ENCODE measurements at regions not wholly inside any gene's neighbourhood (a gene's known extent, or its start where the extent isn't known, plus 50 kb on each side); places are given as distances from the start of the nearest gene placed in this dataset.

- 84 to 93% methylated on average over 1 of the region's 1 CpG for WGBS, 2 donors
- Histone ChIP-seq H3K4me3 (ENCODE audit: low read depth in 1 of 2, low read length in 2 of 2) (no peak overlapping the region), H3K27me3 (ENCODE audit: control insufficient read depth in 1 of 2, insufficient read depth in 2 of 2, low read length in 2 of 2) (no peaks in the 10 kb centered on the region), H3K9me3 (ENCODE audit: control insufficient read depth in 2 of 2, insufficient read depth in 1 of 2, low read depth in 1 of 2, low read length in 1 of 2) (no peaks in the 10 kb centered on the region), H3K36me3 (ENCODE audit: control insufficient read depth in 2 of 2, insufficient read depth in 2 of 2, low read length in 1 of 2) (no peaks in the 10 kb centered on the region), H3K4me1 (ENCODE audit: control insufficient read depth in 2 of 2, insufficient read depth in 2 of 2, low read length in 1 of 2) (no peaks in the 10 kb centered on the region), H3K27ac (ENCODE audit: low read depth in 2 of 2, low read length in 1 of 2) (no peak overlapping the region)
These were observed 399.9 kb downstream of the ELAVL2 start for GRCh38 chr9:23426144-23426543.

GRCh38 chr9:23431459-23431858 lies 394.6 kb downstream of the ELAVL2 start:
- Histone ChIP-seq H3K4me1 (ENCODE audit: control insufficient read depth in 2 of 2, insufficient read depth in 2 of 2, low read length in 1 of 2) (no peaks in the 10 kb centered on the region), H3K36me3 (ENCODE audit: control insufficient read depth in 2 of 2, insufficient read depth in 2 of 2, low read length in 1 of 2) (no peaks in the 10 kb centered on the region), H3K27ac (ENCODE audit: low read depth in 2 of 2, low read length in 1 of 2) (no peak overlapping the region), H3K27me3 (ENCODE audit: control insufficient read depth in 1 of 2, insufficient read depth in 2 of 2, low read length in 2 of 2) (no peaks in the 10 kb centered on the region), H3K9me3 (ENCODE audit: control insufficient read depth in 2 of 2, insufficient read depth in 1 of 2, low read depth in 1 of 2, low read length in 1 of 2) (no peaks in the 10 kb centered on the region), H3K4me3 (ENCODE audit: low read depth in 1 of 2, low read length in 2 of 2) (no peak overlapping the region)
- 62 to 72% methylated on average over 5 of the region's 5 CpGs for WGBS, 2 donors

GRCh38 chr9:23434654-23435053 lies 391.4 kb downstream of the ELAVL2 start:
- Histone ChIP-seq H3K36me3 (ENCODE audit: control insufficient read depth in 2 of 2, insufficient read depth in 2 of 2, low read length in 1 of 2) (no peaks in the 10 kb centered on the region), H3K4me1 (ENCODE audit: control insufficient read depth in 2 of 2, insufficient read depth in 2 of 2, low read length in 1 of 2) (no peaks in the 10 kb centered on the region), H3K27me3 (ENCODE audit: control insufficient read depth in 1 of 2, insufficient read depth in 2 of 2, low read length in 2 of 2) (no peaks in the 10 kb centered on the region), H3K27ac (ENCODE audit: low read depth in 2 of 2, low read length in 1 of 2) (no peak overlapping the region), H3K9me3 (ENCODE audit: control insufficient read depth in 2 of 2, insufficient read depth in 1 of 2, low read depth in 1 of 2, low read length in 1 of 2) (no peaks in the 10 kb centered on the region), H3K4me3 (ENCODE audit: low read depth in 1 of 2, low read length in 2 of 2) (no peak overlapping the region)
- 75 to 83% methylated on average over 4 of the region's 4 CpGs for WGBS, 2 donors

GRCh38 chr9:23438299-23438907 lies 387.6 kb downstream of the ELAVL2 start:
- WGBS, 2 donors = 58 to 73% methylated on average over 9 of the region's 9 CpGs
- Histone ChIP-seq H3K9me3 (ENCODE audit: control insufficient read depth in 2 of 2, insufficient read depth in 1 of 2, low read depth in 1 of 2, low read length in 1 of 2) (no peaks in the 10 kb centered on the region), H3K36me3 (ENCODE audit: control insufficient read depth in 2 of 2, insufficient read depth in 2 of 2, low read length in 1 of 2) (no peaks in the 10 kb centered on the region), H3K27me3 (ENCODE audit: control insufficient read depth in 1 of 2, insufficient read depth in 2 of 2, low read length in 2 of 2) (no peaks in the 10 kb centered on the region), H3K4me1 (ENCODE audit: control insufficient read depth in 2 of 2, insufficient read depth in 2 of 2, low read length in 1 of 2) (no peaks in the 10 kb centered on the region), H3K4me3 (ENCODE audit: low read depth in 1 of 2, low read length in 2 of 2) (no peak overlapping the region), H3K27ac (ENCODE audit: low read depth in 2 of 2, low read length in 1 of 2) (no peak overlapping the region)

GRCh38 chr9:23441275-23441674 lies 384.8 kb downstream of the ELAVL2 start:
- Histone ChIP-seq H3K4me1 (ENCODE audit: control insufficient read depth in 2 of 2, insufficient read depth in 2 of 2, low read length in 1 of 2) (no peaks in the 10 kb centered on the region), H3K36me3 (ENCODE audit: control insufficient read depth in 2 of 2, insufficient read depth in 2 of 2, low read length in 1 of 2) (no peaks in the 10 kb centered on the region), H3K9me3 (ENCODE audit: control insufficient read depth in 2 of 2, insufficient read depth in 1 of 2, low read depth in 1 of 2, low read length in 1 of 2) (no peaks in the 10 kb centered on the region), H3K27me3 (ENCODE audit: control insufficient read depth in 1 of 2, insufficient read depth in 2 of 2, low read length in 2 of 2) (no peaks in the 10 kb centered on the region), H3K4me3 (ENCODE audit: low read depth in 1 of 2, low read length in 2 of 2) (no peak overlapping the region), H3K27ac (ENCODE audit: low read depth in 2 of 2, low read length in 1 of 2) (no peak overlapping the region)
- WGBS, 2 donors = 89 to 90% methylated on average over 6 of the region's 6 CpGs

- no peaks in the 10 kb centered on the region for H3K4me1 ChIP-seq (ENCODE audit: control insufficient read depth in 2 of 2, insufficient read depth in 2 of 2, low read length in 1 of 2)
- no peak overlapping the region for H3K27ac ChIP-seq (ENCODE audit: low read depth in 2 of 2, low read length in 1 of 2)
- 42 to 48% methylated on average over 2 of the region's 2 CpGs for WGBS, 2 donors
- H3K4me3 ChIP-seq (ENCODE audit: low read depth in 1 of 2, low read length in 2 of 2) = no peak overlapping the region
- no peaks in the 10 kb centered on the region for H3K36me3 ChIP-seq (ENCODE audit: control insufficient read depth in 2 of 2, insufficient read depth in 2 of 2, low read length in 1 of 2)
- no peaks in the 10 kb centered on the region for H3K27me3 ChIP-seq (ENCODE audit: control insufficient read depth in 1 of 2, insufficient read depth in 2 of 2, low read length in 2 of 2)
- no peaks in the 10 kb centered on the region for H3K9me3 ChIP-seq (ENCODE audit: control insufficient read depth in 2 of 2, insufficient read depth in 1 of 2, low read depth in 1 of 2, low read length in 1 of 2)
These were observed 381.4 kb downstream of the ELAVL2 start for GRCh38 chr9:23444658-23445057.

GRCh38 chr9:23447166-23447565 lies 378.9 kb downstream of the ELAVL2 start:
- no peak overlapping the region for H3K4me3 ChIP-seq (ENCODE audit: low read depth in 1 of 2, low read length in 2 of 2)
- no peaks in the 10 kb centered on the region for H3K4me1 ChIP-seq (ENCODE audit: control insufficient read depth in 2 of 2, insufficient read depth in 2 of 2, low read length in 1 of 2)
- H3K36me3 ChIP-seq (ENCODE audit: control insufficient read depth in 2 of 2, insufficient read depth in 2 of 2, low read length in 1 of 2) = no peaks in the 10 kb centered on the region
- no peak overlapping the region for H3K27ac ChIP-seq (ENCODE audit: low read depth in 2 of 2, low read length in 1 of 2)
- peaks cover 0 to 4% of the 10 kb centered on the region in 2 donors for H3K9me3 ChIP-seq (ENCODE audit: control insufficient read depth in 2 of 2, insufficient read depth in 1 of 2, low read depth in 1 of 2, low read length in 1 of 2)
- 33 to 37% methylated on average over 3 of the region's 3 CpGs for WGBS, 2 donors
- no peaks in the 10 kb centered on the region for H3K27me3 ChIP-seq (ENCODE audit: control insufficient read depth in 1 of 2, insufficient read depth in 2 of 2, low read length in 2 of 2)

- Histone ChIP-seq H3K27ac (ENCODE audit: low read depth in 2 of 2, low read length in 1 of 2) (no peak overlapping the region), H3K36me3 (ENCODE audit: control insufficient read depth in 2 of 2, insufficient read depth in 2 of 2, low read length in 1 of 2) (no peaks in the 10 kb centered on the region), H3K27me3 (ENCODE audit: control insufficient read depth in 1 of 2, insufficient read depth in 2 of 2, low read length in 2 of 2) (no peaks in the 10 kb centered on the region), H3K4me1 (ENCODE audit: control insufficient read depth in 2 of 2, insufficient read depth in 2 of 2, low read length in 1 of 2) (no peaks in the 10 kb centered on the region), H3K9me3 (ENCODE audit: control insufficient read depth in 2 of 2, insufficient read depth in 1 of 2, low read depth in 1 of 2, low read length in 1 of 2) (peaks cover 0 to 4% of the 10 kb centered on the region in 2 donors), H3K4me3 (ENCODE audit: low read depth in 1 of 2, low read length in 2 of 2) (no peak overlapping the region)
- WGBS, 2 donors = 60 to 70% methylated on average over 4 of the region's 4 CpGs
These were observed 378.1 kb downstream of the ELAVL2 start for GRCh38 chr9:23447944-23448343.

GRCh38 chr9:23451802-23452418 lies 374.1 kb downstream of the ELAVL2 start:
- Histone ChIP-seq H3K36me3 (ENCODE audit: control insufficient read depth in 2 of 2, insufficient read depth in 2 of 2, low read length in 1 of 2) (no peaks in the 10 kb centered on the region), H3K27ac (ENCODE audit: low read depth in 2 of 2, low read length in 1 of 2) (no peak overlapping the region), H3K9me3 (ENCODE audit: control insufficient read depth in 2 of 2, insufficient read depth in 1 of 2, low read depth in 1 of 2, low read length in 1 of 2) (peaks cover 0 to 4% of the 10 kb centered on the region in 2 donors), H3K4me3 (ENCODE audit: low read depth in 1 of 2, low read length in 2 of 2) (no peak overlapping the region), H3K27me3 (ENCODE audit: control insufficient read depth in 1 of 2, insufficient read depth in 2 of 2, low read length in 2 of 2) (no peaks in the 10 kb centered on the region), H3K4me1 (ENCODE audit: control insufficient read depth in 2 of 2, insufficient read depth in 2 of 2, low read length in 1 of 2) (no peaks in the 10 kb centered on the region)
- 93 to 95% methylated on average over 29 to 32 of the region's 32 CpGs for WGBS, 2 donors

GRCh38 chr9:23464275-23464674 lies 361.8 kb downstream of the ELAVL2 start:
- Histone ChIP-seq H3K4me1 (ENCODE audit: control insufficient read depth in 2 of 2, insufficient read depth in 2 of 2, low read length in 1 of 2) (no peaks in the 10 kb centered on the region), H3K27me3 (ENCODE audit: control insufficient read depth in 1 of 2, insufficient read depth in 2 of 2, low read length in 2 of 2) (no peaks in the 10 kb centered on the region), H3K36me3 (ENCODE audit: control insufficient read depth in 2 of 2, insufficient read depth in 2 of 2, low read length in 1 of 2) (no peaks in the 10 kb centered on the region), H3K27ac (ENCODE audit: low read depth in 2 of 2, low read length in 1 of 2) (no peak overlapping the region), H3K4me3 (ENCODE audit: low read depth in 1 of 2, low read length in 2 of 2) (no peak overlapping the region), H3K9me3 (ENCODE audit: control insufficient read depth in 2 of 2, insufficient read depth in 1 of 2, low read depth in 1 of 2, low read length in 1 of 2) (no peaks in the 10 kb centered on the region)
- WGBS, 2 donors = 80 to 83% methylated on average over 4 of the region's 4 CpGs
